ENCODE measurements at regions not wholly inside any gene's neighbourhood (a gene's known extent, or its start where the extent isn't known, plus 50 kb on each side); places are given as distances from the start of the nearest gene placed in this dataset.

GRCh38 chr14:34205799-34206198 is 254.9 kb upstream of the EGLN3 start:
- DNase-seq (no peak), ATAC-seq (no peak)
- TF ChIP-seq POLR2A (IDR thresholded peaks at IDR 0.05) = no peak
- TF ChIP-seq CTCF (IDR thresholded peaks at IDR 0.05) = no peak
- Histone ChIP-seq H3K27ac (no peak overlapping the region), H3K9me3 (no peaks in the 10 kb centered on the region), H3K4me1 (peaks cover 0 to 6% (median 0%) of the 10 kb centered on the region in 12 donors), H3K36me3 (no peaks in the 10 kb centered on the region), H3K27me3 (no peaks in the 10 kb centered on the region), H3K4me3 (no peak overlapping the region)
- intact Hi-C loops (cut with DNase I) = no loop called here
- WGBS, 4 donors = 96 to 100% (median 97%) methylated on average over 1 of the region's 1 CpG

- Histone ChIP-seq H3K9me3 (no peaks in the 10 kb centered on the region), H3K4me1 (peaks cover 0 to 6% (median 0%) of the 10 kb centered on the region in 12 donors), H3K27ac (no peak overlapping the region), H3K36me3 (no peaks in the 10 kb centered on the region), H3K27me3 (no peaks in the 10 kb centered on the region), H3K4me3 (no peak overlapping the region)
- TF ChIP-seq CTCF (IDR thresholded peaks at IDR 0.05) (no peak), POLR2A (IDR thresholded peaks at IDR 0.05) (no peak)
- intact Hi-C loops (cut with DNase I) = no loop called here
- ATAC-seq (no peak), DNase-seq (no peak)
- 85 to 97% (median 95%) methylated on average over 4 of the region's 4 CpGs for WGBS, 4 donors
These were observed 253.9 kb upstream of the EGLN3 start for GRCh38 chr14:34204774-34205173.

GRCh38 chr14:34203251-34203722 is 252.4 kb upstream of the EGLN3 start:
- peaks cover 0 to 6% (median 0%) of the 10 kb centered on the region in 12 donors for H3K4me1 ChIP-seq
- TF ChIP-seq POLR2A (IDR thresholded peaks at IDR 0.05) = no peak
- TF ChIP-seq CTCF (IDR thresholded peaks at IDR 0.05) = no peak
- H3K4me3 ChIP-seq = no peak overlapping the region
- no peak overlapping the region for H3K27ac ChIP-seq
- DNase-seq (no peak), ATAC-seq (no peak)
- no peaks in the 10 kb centered on the region for H3K27me3 ChIP-seq
- intact Hi-C loops (cut with DNase I) = no loop called here
- 52 to 61% (median 59%) methylated on average over 4 of the region's 4 CpGs for WGBS, 4 donors
- H3K9me3 ChIP-seq = no peaks in the 10 kb centered on the region
- no peaks in the 10 kb centered on the region for H3K36me3 ChIP-seq

DNA sequence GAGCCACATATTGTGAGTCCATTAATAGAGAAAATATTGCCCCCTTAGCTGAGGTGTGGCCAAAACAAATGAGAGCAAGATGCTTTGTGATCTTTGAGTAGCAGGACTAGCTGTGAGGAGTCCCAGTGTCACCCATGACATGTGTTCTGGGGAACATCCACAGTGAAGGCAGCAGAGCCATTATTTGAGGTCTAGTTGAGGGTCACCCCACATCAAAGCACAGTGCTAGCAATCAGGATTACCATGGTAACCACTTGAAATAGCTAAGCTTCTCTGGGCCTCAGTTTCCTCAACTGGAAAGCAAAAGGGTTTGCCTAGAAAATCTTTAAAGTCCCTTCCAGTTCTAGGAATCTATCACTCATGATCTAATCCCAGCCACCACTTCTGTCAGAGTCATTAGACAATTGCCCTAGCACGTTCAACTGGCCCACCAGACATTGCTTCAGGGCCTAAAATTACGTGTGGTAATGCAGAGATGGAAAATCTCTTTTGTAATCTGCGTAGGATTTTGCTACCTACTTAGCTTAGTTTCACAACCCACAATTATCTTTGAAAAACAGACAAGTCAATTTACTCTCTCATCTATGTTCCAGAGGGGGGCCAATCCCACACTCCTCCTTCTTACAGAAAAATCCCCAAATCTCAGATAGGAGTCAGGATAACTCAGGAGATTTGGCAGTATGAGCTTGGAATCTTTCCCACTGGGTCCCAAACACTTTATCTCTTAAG is 251.2 kb upstream of the EGLN3 start:
- H3K36me3 ChIP-seq = no peaks in the 10 kb centered on the region
- intact Hi-C loops (cut with DNase I) = no loop called here
- no peaks in the 10 kb centered on the region for H3K27me3 ChIP-seq
- ATAC-seq (no peak), DNase-seq (no peak)
- H3K27ac ChIP-seq = no peak overlapping the region
- 87 to 91% (median 89%) methylated on average over 3 of the region's 3 CpGs for WGBS, 4 donors
- H3K9me3 ChIP-seq = no peaks in the 10 kb centered on the region
- no peak for TF ChIP-seq CTCF (IDR thresholded peaks at IDR 0.05)
- peaks cover 0 to 6% (median 0%) of the 10 kb centered on the region in 12 donors for H3K4me1 ChIP-seq
- no peak overlapping the region for H3K4me3 ChIP-seq

All from heart left ventricle (tissue), 16 donors.